ENCODE measurements at regions not wholly inside any gene's neighbourhood (a gene's known extent, or its start where the extent isn't known, plus 50 kb on each side); places are given as distances from the start of the nearest gene placed in this dataset.
"Not testable (repeated sequence)": the region's sequence is repeated elsewhere in the genome, so short reads cannot be mapped to it uniquely, and the experiment has no call there.

DNA sequence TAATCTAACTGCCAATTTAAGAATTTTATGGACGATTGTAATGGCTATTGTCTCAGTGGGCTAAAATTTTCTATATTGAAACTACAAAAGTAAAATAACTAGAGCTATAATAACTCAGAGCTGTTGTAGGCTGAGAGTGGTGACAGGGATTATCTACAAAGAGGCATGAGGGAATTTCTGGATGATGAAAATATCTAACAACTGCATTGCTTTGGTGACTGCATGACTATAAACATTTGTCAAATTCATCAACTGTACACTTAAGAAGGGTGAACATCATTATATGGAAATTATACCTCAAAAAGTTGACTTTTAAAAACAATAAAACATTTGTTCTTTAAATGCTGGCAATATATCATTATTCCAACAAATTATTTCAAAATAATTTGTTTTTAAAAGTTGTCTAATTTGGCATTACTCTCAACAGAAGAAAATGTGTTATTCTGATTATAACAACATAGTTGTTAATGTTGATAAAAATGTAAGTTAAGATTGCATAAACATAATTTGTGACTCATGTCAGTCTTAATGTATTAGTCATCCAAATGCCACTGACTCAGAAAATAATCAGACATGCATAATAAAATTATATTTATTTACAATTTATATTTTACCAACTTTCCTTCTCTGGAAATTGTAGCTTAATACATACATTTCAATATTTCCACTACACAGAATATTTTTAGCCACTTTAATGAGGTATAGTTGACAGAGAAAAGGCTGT, 865.1 kb upstream of the VRK2 start:
- peak; percentile 69 for DNase-seq

DNA sequence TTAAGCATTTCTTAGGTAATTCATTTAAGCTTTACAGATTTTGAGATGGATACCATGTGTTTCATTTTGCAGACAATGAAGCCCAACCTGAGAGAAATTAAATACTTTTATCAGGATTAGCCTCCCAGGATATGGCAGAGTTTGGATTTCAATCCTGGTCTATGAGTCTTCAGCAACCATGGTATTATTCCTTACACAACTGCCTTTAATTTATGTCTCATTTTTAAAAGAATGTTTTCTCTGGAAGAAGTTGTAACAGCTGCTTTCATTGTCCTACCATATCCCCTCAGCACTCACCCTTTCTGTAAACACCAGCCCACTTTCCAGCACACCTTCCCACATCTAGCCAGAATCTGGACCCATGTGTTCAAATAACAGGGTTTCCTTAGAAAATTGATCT, 863.7 kb upstream of the VRK2 start:
- peak; percentile 39 for DNase-seq

- no peak for DNase-seq
Measured at GRCh38 chr2:57185568-57185967, 861.0 kb upstream of the VRK2 start.

- no peak for DNase-seq
Measured at GRCh38 chr2:57190007-57190406, 856.6 kb upstream of the VRK2 start.

- DNase-seq = no peak
Measured at GRCh38 chr2:57199663-57200062, 846.9 kb upstream of the VRK2 start.

DNA sequence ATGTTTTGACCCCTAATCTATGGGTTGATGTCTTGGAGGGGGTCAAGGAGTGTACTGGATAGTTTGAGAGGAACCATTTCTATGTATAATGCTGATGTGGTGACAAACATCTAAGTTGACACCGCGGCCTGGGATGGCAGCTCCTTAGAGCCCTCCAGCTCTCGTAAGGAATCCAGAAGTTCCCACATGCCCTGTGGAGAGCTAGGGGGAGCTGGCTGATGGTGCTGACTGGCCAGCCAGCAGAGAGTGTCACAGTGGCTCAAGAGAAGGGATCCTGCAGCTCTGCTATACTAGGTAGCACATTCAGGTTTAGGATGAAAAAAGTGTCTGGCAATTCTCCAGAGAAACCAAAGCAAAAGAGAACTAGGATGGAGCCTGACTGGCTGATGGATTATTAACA, 842.2 kb upstream of the VRK2 start:
- DNase-seq = no peak

DNA sequence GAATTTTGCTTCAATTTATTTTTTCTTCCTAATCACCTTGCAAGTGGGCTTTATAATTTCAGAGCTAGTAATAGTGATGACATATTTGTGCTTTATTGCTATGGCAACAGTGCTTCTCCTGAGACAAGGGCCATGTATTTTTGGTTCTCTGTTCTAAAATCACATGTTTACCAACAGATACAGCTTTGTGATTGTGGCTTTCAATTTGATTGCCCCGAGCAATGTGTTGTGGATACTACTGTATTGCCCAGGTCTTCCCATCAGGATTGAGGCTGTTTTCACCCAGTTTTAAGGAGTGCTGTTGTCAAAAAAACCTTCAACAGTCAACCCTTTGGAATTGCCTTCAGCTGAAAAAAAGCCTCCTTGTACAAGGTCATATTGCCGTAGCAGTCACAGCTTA, 841.4 kb upstream of the VRK2 start:
- no peak for DNase-seq

DNA sequence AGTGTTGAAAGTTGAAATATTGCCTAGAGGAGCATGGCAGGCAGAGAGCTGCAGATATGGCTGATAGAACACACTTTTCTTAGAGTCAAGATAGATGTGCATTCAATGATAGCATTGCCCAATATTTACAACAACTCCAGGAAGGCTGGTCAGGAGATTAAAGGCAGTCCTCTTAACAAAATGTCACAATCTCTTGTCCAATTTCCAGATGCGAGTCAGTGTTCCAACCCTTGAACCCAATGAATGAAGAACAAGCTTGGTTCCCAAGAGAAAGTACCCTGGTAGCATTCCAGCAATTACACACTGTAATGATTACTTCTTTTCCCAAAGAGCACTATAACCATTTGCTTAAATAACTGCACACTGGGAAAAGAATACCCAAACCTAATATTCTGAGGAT, 839.4 kb upstream of the VRK2 start:
- no peak for DNase-seq

DNA sequence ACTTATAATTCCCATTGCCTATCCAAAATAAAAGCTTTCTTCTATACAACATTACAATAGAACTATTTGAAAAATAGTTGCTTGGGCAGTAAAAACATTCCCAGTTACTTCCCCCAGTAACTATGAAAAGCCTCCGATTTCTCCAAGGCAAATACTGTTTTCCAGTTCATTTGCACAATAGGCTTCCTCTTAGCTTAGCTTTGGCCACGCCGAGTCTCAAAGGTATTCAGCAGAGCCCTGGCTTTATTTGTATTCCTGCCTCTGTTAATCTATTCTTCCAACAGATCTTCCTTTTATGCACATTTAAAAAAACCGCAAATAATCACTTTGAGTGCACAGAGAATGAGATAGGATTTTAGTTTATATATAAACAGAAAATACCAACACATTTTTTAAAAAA, 836.8 kb upstream of the VRK2 start:
- no peak for DNase-seq

- no peak for DNase-seq
Measured at GRCh38 chr2:57210855-57211254, 835.8 kb upstream of the VRK2 start.

DNA sequence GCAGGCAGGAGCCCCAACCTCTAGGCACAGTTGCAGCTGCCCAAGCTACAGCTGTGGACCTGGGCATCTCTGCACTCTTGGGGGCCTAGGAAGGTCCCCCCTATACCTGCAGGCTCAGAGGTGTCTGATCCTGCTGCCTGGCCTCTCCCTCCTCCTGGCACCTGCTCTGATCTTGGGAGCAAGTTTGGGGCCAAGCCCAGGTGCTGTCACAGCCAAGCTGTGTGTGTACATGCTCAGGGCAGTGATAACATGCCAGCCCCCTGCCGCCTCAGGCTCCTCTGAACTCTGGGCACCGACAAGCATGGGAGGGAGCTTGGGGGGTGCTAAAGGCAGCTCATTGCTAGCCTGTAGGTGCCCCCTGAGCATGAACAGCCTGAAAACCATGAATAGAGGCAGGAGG, 829.6 kb upstream of the VRK2 start:
- DNase-seq = no peak

- no peak for DNase-seq
Measured at GRCh38 chr2:57218206-57218605, 828.4 kb upstream of the VRK2 start.

DNA sequence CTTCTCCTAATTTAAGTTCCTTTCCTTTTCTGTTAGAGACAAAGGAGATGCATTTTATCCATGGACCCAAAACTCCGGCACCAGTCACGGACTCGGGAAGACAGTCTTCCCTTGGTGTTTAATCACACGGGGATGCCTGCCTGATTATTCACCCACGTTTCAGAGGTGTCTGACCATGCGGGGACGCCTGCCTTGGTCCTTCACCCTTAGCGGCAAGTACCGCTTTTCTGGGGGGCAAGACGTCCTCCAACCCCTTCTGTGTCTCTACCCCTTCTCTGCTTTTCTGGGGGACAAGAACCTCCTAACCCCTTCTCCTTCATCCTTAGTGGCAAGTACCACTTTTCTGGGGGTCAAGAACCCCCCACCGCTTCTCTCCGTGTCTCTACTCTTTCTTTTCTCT, 816.9 kb upstream of the VRK2 start:
- not testable (repeated sequence) for DNase-seq

DNA sequence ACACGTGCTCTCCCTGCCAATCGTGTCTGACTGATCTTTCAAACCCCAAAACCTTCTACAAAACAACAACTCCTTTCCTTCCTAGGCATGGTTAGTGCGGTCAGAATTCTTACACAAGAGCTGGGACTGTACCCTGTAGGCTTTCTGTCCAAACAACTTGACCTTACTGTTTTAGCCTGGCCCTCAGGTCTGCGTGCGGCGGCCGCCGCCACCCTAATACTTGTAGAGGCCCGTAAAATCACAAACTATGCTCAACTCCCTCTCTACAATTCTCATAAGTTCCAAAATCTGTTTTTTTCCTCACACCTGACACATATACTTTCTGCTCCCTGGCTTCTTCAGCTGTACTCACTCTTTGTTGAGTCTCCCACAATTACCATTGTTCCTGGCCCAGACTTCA, 814.3 kb upstream of the VRK2 start:
- not testable (repeated sequence) for DNase-seq

GRCh38 chr2:57251495-57251894, 795.1 kb upstream of the VRK2 start:
- not testable (repeated sequence) for DNase-seq

DNA sequence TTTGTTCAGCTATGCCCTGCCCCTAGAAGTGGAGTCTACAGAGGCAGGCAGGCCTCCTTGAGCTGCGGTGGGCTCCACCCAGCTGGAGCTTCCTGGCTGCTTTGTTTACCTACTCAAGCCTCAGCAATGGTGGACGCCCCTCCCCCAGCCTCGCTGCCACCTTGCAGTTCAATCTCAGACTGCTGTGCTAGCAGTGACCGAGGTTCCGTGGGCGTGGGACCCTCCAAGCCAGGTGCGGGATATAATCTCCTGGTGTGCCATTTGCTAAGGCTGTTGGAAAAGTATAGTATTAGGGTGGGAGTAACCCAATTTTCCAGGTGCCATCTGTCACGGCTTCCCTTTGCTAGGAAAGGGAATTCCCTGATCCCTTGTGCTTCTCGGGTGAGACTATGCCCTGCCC, 770.2 kb upstream of the VRK2 start:
- not testable (repeated sequence) for DNase-seq

DNA sequence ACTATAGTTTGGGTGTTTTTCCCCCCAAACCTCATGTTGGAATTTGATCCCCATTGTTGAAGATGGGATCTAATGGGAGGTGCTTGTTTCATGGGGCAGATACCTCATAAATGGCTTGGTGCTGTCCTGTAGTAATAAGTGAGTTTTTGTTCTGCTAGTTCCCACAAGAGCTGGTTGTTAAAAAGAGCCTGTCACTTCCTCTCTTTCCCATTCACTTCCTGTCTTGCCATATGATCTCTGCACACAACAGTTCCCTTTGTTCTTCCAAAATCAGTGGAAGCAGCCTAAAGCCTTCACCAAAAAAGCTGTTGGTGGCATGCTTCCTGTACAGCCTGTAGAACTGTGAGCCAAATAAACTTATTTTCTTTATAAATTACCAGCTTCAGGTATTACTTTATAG, 768.2 kb upstream of the VRK2 start:
- DNase-seq = no peak

GRCh38 chr2:57291209-57291608, 755.4 kb upstream of the VRK2 start:
- no peak for DNase-seq

GRCh38 chr2:57296795-57297517, 749.6 kb upstream of the VRK2 start:
- DNase-seq = peak; percentile 2

DNA sequence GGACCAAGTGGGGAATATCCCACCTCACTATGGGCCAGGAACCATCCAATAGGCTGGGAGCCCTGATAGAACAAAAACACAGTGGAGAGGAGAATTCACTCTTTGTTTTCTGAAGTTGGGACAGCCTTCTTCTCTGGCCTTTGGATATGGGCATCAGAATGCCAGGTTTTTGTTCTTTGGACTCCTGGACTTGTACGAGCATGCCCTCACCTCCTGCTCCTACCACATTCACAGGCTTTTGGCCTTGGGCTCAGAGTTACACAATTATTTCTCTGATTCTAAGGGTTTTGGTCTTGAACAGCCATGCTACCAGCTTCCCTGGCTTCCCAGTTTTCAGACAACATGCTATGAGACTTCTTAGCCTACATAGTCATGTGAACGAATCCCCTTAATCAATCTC, 732.9 kb upstream of the VRK2 start:
- DNase-seq = no peak

DNA sequence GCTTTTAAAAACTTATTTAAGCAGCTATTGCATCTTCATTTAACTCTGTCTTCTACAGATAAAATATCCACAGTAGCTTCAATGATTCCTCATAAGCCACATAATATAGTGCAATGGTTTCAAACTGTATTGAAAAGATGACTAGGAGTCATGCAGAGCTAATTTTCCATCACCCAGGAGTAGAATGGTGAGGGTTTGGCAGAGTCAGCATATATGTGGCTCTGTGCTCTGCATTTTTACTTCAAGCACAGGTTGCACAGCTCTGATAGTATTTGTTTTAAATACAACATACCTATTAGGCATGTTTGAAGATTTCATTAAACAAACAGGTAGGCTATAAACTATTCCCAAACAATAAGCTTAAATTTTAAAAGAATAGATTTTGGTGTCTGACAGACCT, 731.9 kb upstream of the VRK2 start:
- no peak for DNase-seq

DNA sequence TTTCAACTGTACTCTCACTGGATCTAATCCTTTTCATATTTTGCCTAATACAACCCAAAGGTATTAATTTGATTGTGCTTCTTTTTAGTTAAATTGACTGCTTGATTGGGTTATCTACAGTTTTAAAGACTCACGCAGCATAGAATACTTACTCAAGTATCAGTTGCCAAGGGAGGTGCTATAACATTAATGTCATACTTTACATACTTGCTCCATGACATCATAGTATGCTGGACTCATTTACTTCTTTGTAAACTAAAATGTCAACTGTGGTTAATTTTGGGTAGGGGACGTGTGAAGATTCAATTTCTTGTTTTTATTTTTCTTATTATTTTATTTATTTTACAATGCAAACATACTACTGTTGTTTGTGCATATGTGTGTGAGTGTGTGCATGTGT, 716.2 kb upstream of the VRK2 start:
- peak; percentile 50 for DNase-seq

DNA sequence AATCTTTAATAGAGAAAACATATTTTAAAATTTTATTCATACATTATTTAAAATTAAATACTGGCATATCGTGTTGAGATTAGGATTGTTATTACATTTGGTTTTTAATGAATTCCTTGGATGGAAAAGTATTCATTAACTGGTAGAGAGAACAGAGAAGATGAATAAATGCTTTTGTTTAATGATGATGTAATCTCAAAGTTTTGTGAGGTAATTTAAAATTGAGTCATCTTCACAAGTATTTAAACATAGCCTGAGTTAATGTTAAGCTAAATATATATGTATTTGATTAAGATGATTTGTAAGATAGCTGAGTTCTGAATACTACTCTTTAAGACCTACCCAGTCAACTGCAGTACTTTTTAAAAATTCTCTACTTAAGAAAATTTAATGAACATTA, 713.4 kb upstream of the VRK2 start:
- DNase-seq = peak; percentile 5

DNA sequence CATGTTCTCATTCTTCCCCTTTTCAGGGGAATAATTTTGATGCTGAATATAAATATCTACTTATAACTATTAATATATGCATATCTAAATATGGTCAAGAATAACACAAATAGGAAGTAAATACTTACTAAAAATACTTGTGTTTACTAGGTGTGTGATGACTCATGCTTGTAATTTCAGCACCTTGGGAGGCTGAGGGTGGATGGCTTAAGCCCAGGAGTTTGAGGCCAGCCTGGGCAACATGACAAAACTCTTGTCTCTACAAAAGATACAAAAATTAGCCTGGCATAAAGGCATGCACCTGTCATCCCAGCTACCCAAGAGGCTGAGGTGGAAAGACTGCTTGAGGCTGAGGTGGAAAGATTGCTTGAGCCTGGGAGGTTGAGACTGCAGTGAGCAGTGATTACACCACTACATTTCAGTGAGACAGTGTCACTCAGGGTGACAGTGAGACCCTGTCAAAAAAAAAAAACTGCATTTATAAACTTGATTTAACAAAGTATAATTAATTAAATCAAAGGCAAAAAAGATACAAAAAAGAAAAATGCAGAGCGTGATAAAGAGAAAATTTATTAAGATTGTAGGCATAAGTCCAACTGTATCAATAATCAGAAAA, 703.1 kb upstream of the VRK2 start:
- no peak for DNase-seq
